ENCODE measurements at regions not wholly inside any gene's neighbourhood (a gene's known extent, or its start where the extent isn't known, plus 50 kb on each side); places are given as distances from the start of the nearest gene placed in this dataset.

- no peak overlapping the region for H3K27ac ChIP-seq
- no peak overlapping the region for H3K4me3 ChIP-seq
- H3K27me3 ChIP-seq = no peaks in the 10 kb centered on the region
- H3K36me3 ChIP-seq = no peaks in the 10 kb centered on the region
- H3K9me3 ChIP-seq (replicated peaks) = no peaks in the 10 kb centered on the region
- H3K4me1 ChIP-seq = no peaks in the 10 kb centered on the region
- peak in 1 of 2 experiments; percentile 5 for DNase-seq
Measured at GRCh38 chr3:160622263-160623045, 54.5 kb upstream of the ARL14 start.

GRCh38 chr3:160618878-160619277 lies 53.5 kb upstream of the KPNA4 start:
- DNase-seq = no peak
- no peak overlapping the region for H3K27ac ChIP-seq

GRCh38 chr3:160618363-160618762 lies 53.0 kb upstream of the KPNA4 start:
- no peaks in the 10 kb centered on the region for H3K4me1 ChIP-seq
- no peak for DNase-seq
- no peaks in the 10 kb centered on the region for H3K9me3 ChIP-seq (replicated peaks)

More at GRCh38 chr3:160618878-160619277, 53.5 kb upstream of the KPNA4 start:
- H3K9me3 ChIP-seq (replicated peaks) = no peaks in the 10 kb centered on the region
- H3K36me3 ChIP-seq = no peaks in the 10 kb centered on the region
- no peaks in the 10 kb centered on the region for H3K4me1 ChIP-seq
- no peaks in the 10 kb centered on the region for H3K27me3 ChIP-seq
- no peak overlapping the region for H3K4me3 ChIP-seq

GRCh38 chr3:160617636-160618035 lies 52.3 kb upstream of the KPNA4 start:
- H3K36me3 ChIP-seq = no peaks in the 10 kb centered on the region
- no peak for DNase-seq
- no peaks in the 10 kb centered on the region for H3K4me1 ChIP-seq
- H3K27me3 ChIP-seq = no peaks in the 10 kb centered on the region
- H3K4me3 ChIP-seq = no peak overlapping the region
- no peaks in the 10 kb centered on the region for H3K9me3 ChIP-seq (replicated peaks)
- H3K27ac ChIP-seq = no peak overlapping the region

More at GRCh38 chr3:160618363-160618762, 53.0 kb upstream of the KPNA4 start:
- no peak overlapping the region for H3K4me3 ChIP-seq
- no peak overlapping the region for H3K27ac ChIP-seq
- H3K27me3 ChIP-seq = no peaks in the 10 kb centered on the region
- no peaks in the 10 kb centered on the region for H3K36me3 ChIP-seq

GRCh38 chr3:160616716-160617115 lies 51.3 kb upstream of the KPNA4 start:
- no peak for DNase-seq
- Histone ChIP-seq H3K36me3 (no peaks in the 10 kb centered on the region), H3K27ac (no peak overlapping the region), H3K9me3 (replicated peaks) (no peaks in the 10 kb centered on the region), H3K4me1 (no peaks in the 10 kb centered on the region), H3K27me3 (no peaks in the 10 kb centered on the region), H3K4me3 (no peak overlapping the region)

GRCh38 chr3:160616311-160616710 lies 50.9 kb upstream of the KPNA4 start:
- Histone ChIP-seq H3K27ac (no peak overlapping the region), H3K9me3 (replicated peaks) (no peaks in the 10 kb centered on the region), H3K36me3 (no peaks in the 10 kb centered on the region), H3K4me1 (no peaks in the 10 kb centered on the region), H3K27me3 (no peaks in the 10 kb centered on the region), H3K4me3 (no peak overlapping the region)
- no peak for DNase-seq
